PC-3 (cell line): ENCODE measurements at regions not wholly inside any gene's neighbourhood (a gene's known extent, or its start where the extent isn't known, plus 50 kb on each side); places are given as distances from the start of the nearest gene placed in this dataset.

Source experiments
- ATAC-seq: fragments of 200-7000 bp; cut with Tn5 transposase; 2 replicates; pipeline ENCODE4 v1.9.1; 2020; ENCODE audit warnings: mild to moderate bottlenecking, moderate library complexity
- BruUV-seq: library from RNA; stranded (reverse); fragments of 400-500 nt; replicated peaks from 2 replicates; lab custom pipeline; 2021; lab: Mats Ljungman, UMichigan
- CTCF ChIA-PET: fragments of 300-600 bp; sonication (Branson Sonifier 250); formaldehyde crosslinking; loops from one replicate; lab custom pipeline; 2022; ENCODE audit warnings: antibody characterized with exemption; lab: Charles Lee
- POLR2A ChIA-PET: fragments of 300-600 bp; sonication (Branson Sonifier 250); formaldehyde crosslinking; loops from one replicate; lab custom pipeline; 2022; ENCODE audit warnings: antibody characterized with exemption; ENCODE audit not compliant: unreplicated experiment; lab: Charles Lee
- DNase-seq: peaks from one replicate; pipeline ENCODE4 v3.0.0-alpha.2; 2015
- H2AFZ ChIP-seq: fragments of 300-600 bp; sonication (generic); 2 replicates; pipeline ENCODE4 v1.6.0; 2016; ENCODE audit warnings: antibody characterized with exemption, low read length
- H3F3A ChIP-seq: fragments of 300-600 bp; sonication (generic); one replicate; pipeline ENCODE4 v1.6.0; 2017; ENCODE audit warnings: antibody characterized with exemption, low read length, control low read depth, mild to moderate bottlenecking; ENCODE audit not compliant: unreplicated experiment
- H3K27ac ChIP-seq: fragments of 300-600 bp; sonication (generic); 2 replicates; pipeline ENCODE4 v1.5.1; 2016; ENCODE audit warnings: mild to moderate bottlenecking, low read length
- H3K27me3 ChIP-seq: fragments of 300-600 bp; sonication (generic); 2 replicates; pipeline ENCODE4 v1.6.1; 2016; ENCODE audit warnings: low read length, mixed read lengths
- H3K36me3 ChIP-seq: fragments of 300-600 bp; sonication (generic); 2 replicates; pipeline ENCODE4 v1.6.1; 2016; ENCODE audit warnings: low read depth, mixed run types, low read length, mixed read lengths
- H3K4me1 ChIP-seq: fragments of 300-600 bp; sonication (generic); 2 replicates; pipeline ENCODE4 v1.5.1; 2016; ENCODE audit warnings: low read length; ENCODE audit not compliant: insufficient read depth
- H3K4me2 ChIP-seq: fragments of 300-600 bp; sonication (generic); 2 replicates; pipeline ENCODE4 v1.6.0; 2016; ENCODE audit warnings: low read length
- H3K4me3 ChIP-seq: fragments of 300-600 bp; sonication (generic); 2 replicates; pipeline ENCODE4 v1.5.1; 2016; ENCODE audit warnings: mild to moderate bottlenecking, low read length, mixed read lengths
- H3K79me2 ChIP-seq: fragments of 300-600 bp; sonication (generic); 2 replicates; pipeline ENCODE4 v1.6.1; 2017; ENCODE audit warnings: low read length, mixed read lengths
- H3K9ac ChIP-seq: fragments of 300-600 bp; sonication (generic); 2 replicates; pipeline ENCODE4 v1.6.0; 2016; ENCODE audit warnings: mild to moderate bottlenecking, low read length
- H3K9me2 ChIP-seq: fragments of 300-600 bp; sonication (generic); replicated peaks from 2 replicates; pipeline ENCODE4 v1.6.1; 2016; ENCODE audit warnings: mixed run types, low read length, mixed read lengths
- H3K9me3 ChIP-seq: fragments of 300-600 bp; sonication (generic); 2 replicates; pipeline ENCODE4 v1.6.1; 2016; ENCODE audit warnings: low read length, mixed read lengths
- H4K20me1 ChIP-seq: fragments of 300-600 bp; sonication (generic); 2 replicates; pipeline ENCODE4 v1.6.1; 2016; ENCODE audit warnings: low read length, mixed read lengths
- EZH2 ChIP-seq: fragments of 300-600 bp; sonication (generic); IDR thresholded peaks from one replicate; pipeline ENCODE4 v1.6.1; 2017; ENCODE audit warnings: antibody characterized with exemption, mild to moderate bottlenecking, low read length; ENCODE audit not compliant: unreplicated experiment
- EZH2phosphoT487 ChIP-seq: fragments of 300-600 bp; sonication (generic); IDR thresholded peaks from 2 replicates; pipeline ENCODE4 v1.6.1; 2018; ENCODE audit warnings: mild to moderate bottlenecking, antibody characterized with exemption, low read length, borderline replicate concordance
- intact Hi-C: fragments of 100-400 bp; cut with micrococcal nuclease; formaldehyde crosslinking; loops from 2 replicates; pipeline ENCODE4 v1.9.0; 2023
- TF ChIP-seq, protein P1 (sequence below): fragments of 300-600 bp; sonication (generic); conservative IDR thresholded peaks from 2 replicates; pipeline ENCODE4 v1.5.1; 2017; ENCODE audit warnings: antibody characterized with exemption, low read depth, mild to moderate bottlenecking, low read length

DNA sequence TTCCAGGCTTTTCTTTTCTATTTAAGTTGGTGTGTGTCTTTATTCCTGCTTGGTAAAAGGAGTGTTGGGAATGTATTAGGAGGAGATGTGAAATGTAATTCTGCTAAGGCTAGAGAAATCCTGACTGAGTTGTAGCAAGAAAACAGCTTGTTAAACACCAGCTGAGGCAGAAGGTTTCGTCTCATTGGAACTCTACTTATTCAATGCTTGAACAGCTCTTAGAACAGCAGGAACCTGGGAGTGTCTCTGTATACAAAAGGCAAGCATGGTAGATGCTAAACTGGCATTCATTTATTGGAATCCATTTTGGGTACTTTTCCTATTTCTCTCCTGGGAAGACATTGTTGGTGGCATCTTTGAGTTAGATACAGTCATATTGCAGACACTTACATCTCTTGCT is 280.9 kb downstream of the HRH4 start:
- Histone ChIP-seq H3F3A (no peaks in the 10 kb centered on the region), H3K79me2 (no peaks in the 10 kb centered on the region), H3K27ac (no peak overlapping the region), H3K9me3 (no peaks in the 10 kb centered on the region), H3K9ac (no peak overlapping the region), H3K36me3 (no peaks in the 10 kb centered on the region), H3K4me1 (no peaks in the 10 kb centered on the region), H3K9me2 (no peaks in the 10 kb centered on the region), H3K27me3 (peaks cover 48% of the 10 kb centered on the region), H3K4me2 (no peak overlapping the region), H2AFZ (no peak overlapping the region), H3K4me3 (no peak overlapping the region), H4K20me1 (no peaks in the 10 kb centered on the region)
- no peak for DNase-seq
- ATAC-seq, result no peak
- BruUV-seq, result no TSS peak
- ChIA-PET CTCF (no interaction called here), POLR2A (no interaction called here)
- intact Hi-C loops, result no loop called here
- TF ChIP-seq, protein P1, sequence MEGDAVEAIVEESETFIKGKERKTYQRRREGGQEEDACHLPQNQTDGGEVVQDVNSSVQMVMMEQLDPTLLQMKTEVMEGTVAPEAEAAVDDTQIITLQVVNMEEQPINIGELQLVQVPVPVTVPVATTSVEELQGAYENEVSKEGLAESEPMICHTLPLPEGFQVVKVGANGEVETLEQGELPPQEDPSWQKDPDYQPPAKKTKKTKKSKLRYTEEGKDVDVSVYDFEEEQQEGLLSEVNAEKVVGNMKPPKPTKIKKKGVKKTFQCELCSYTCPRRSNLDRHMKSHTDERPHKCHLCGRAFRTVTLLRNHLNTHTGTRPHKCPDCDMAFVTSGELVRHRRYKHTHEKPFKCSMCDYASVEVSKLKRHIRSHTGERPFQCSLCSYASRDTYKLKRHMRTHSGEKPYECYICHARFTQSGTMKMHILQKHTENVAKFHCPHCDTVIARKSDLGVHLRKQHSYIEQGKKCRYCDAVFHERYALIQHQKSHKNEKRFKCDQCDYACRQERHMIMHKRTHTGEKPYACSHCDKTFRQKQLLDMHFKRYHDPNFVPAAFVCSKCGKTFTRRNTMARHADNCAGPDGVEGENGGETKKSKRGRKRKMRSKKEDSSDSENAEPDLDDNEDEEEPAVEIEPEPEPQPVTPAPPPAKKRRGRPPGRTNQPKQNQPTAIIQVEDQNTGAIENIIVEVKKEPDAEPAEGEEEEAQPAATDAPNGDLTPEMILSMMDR, result no peak
- TF ChIP-seq EZH2 (no peak), EZH2phosphoT487 (no peak)

DNA sequence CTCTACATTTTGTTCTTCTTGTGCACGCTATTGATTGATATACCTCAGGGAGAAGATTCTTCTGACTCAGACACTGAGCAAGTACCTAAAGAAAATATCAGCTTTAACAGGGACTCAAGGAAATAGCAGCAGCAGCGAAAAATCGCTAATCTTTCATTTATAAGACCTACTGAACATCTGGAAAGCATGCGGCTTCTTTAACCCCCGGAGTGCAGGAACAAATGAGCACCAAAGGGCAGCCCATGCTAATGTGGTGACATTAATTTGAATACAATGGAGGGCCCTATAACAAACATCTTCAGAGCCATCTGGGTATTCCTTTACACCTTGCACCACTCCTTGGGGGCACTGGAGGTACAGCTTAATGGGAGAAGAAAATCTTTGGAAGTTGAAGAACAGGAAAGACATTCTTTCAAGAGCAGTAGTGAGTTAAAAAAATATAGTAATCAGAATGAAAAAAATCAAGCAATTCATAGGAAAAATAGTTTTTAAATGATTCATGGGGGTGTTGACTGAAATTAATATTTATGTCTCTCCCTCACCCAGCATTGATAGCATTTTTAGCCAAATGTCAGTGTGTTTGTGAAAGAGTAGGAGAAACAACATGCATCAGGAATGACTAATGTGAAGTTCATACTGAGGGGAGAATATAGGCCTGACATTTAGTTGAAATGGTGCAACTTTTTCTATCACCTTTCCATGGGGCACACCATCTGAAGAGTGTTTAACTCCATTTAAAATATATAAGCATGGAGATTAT is 281.7 kb downstream of the HRH4 start:
- TF ChIP-seq, protein P1, result no peak
- no peak for TF ChIP-seq EZH2phosphoT487
- TF ChIP-seq EZH2, result no peak
- H3K9me2 ChIP-seq, result no peaks in the 10 kb centered on the region
- ChIA-PET POLR2A (no interaction called here), CTCF (no interaction called here)
- BruUV-seq, result no TSS peak
- intact Hi-C loops, result no loop called here
- no peaks in the 10 kb centered on the region for H3K9me3 ChIP-seq
- DNase-seq (no peak), ATAC-seq (no peak)
- H3F3A ChIP-seq, result no peaks in the 10 kb centered on the region
- no peak overlapping the region for H3K4me2 ChIP-seq
- no peaks in the 10 kb centered on the region for H3K36me3 ChIP-seq
- H3K4me3 ChIP-seq, result no peak overlapping the region
- no peak overlapping the region for H3K9ac ChIP-seq
- H3K27ac ChIP-seq, result no peak overlapping the region
- no peaks in the 10 kb centered on the region for H3K4me1 ChIP-seq
- H4K20me1 ChIP-seq, result no peaks in the 10 kb centered on the region
- peaks cover 42% of the 10 kb centered on the region for H3K27me3 ChIP-seq
- H3K79me2 ChIP-seq, result no peaks in the 10 kb centered on the region
- no peak overlapping the region for H2AFZ ChIP-seq

GRCh38 chr18:24754583-24755253 is 294.3 kb downstream of the HRH4 start:
- Histone ChIP-seq H3K4me1 (no peaks in the 10 kb centered on the region), H4K20me1 (no peaks in the 10 kb centered on the region), H3K9me2 (no peaks in the 10 kb centered on the region), H2AFZ (no peak overlapping the region), H3K9me3 (no peaks in the 10 kb centered on the region), H3K4me2 (no peak overlapping the region), H3K36me3 (no peaks in the 10 kb centered on the region), H3K9ac (no peak overlapping the region), H3K27ac (no peak overlapping the region), H3F3A (no peaks in the 10 kb centered on the region), H3K27me3 (peaks cover 17% of the 10 kb centered on the region), H3K4me3 (no peak overlapping the region), H3K79me2 (no peaks in the 10 kb centered on the region)
- no TSS peak for BruUV-seq
- intact Hi-C loops, result no loop called here
- ATAC-seq (no peak), DNase-seq (no peak)
- TF ChIP-seq EZH2phosphoT487, result no peak
- no peak for TF ChIP-seq EZH2
- TF ChIP-seq, protein P1, result no peak
- POLR2A ChIA-PET, result no interaction called here
- CTCF ChIA-PET, result no interaction called here
